Effector CD8-positive, alpha-beta T cell (primary cell): ENCODE measurements at regions not wholly inside any gene's neighbourhood (a gene's known extent, or its start where the extent isn't known, plus 50 kb on each side); places are given as distances from the start of the nearest gene placed in this dataset.
"Not testable (repeated sequence)": the region's sequence is repeated elsewhere in the genome, so short reads cannot be mapped to it uniquely, and the experiment has no call there.

Source experiments
- DNase-seq: peaks from one replicate; lab custom pipeline; 2025; lab: John Stamatoyannopoulos, UW

- no peak for DNase-seq
Measured at GRCh38 chr2:7145707-7146106, 228.5 kb downstream of the RNF144A start.

- DNase-seq: no peak
Measured at GRCh38 chr2:7146151-7146550, 228.9 kb downstream of the RNF144A start.

- DNase-seq: no peak
Measured at GRCh38 chr2:7154656-7155055, 237.4 kb downstream of the RNF144A start.

GRCh38 chr2:7161501-7161900, 244.3 kb downstream of the RNF144A start:
- no peak for DNase-seq

GRCh38 chr2:7165736-7166135, 248.5 kb downstream of the RNF144A start:
- no peak for DNase-seq

GRCh38 chr2:7167801-7168411, 250.7 kb downstream of the RNF144A start:
- no peak for DNase-seq

- no peak for DNase-seq
Measured at GRCh38 chr2:7169593-7169992, 252.4 kb downstream of the RNF144A start.

GRCh38 chr2:7178996-7179395, 261.8 kb downstream of the RNF144A start:
- DNase-seq: not testable (repeated sequence)

GRCh38 chr2:7180638-7181370, 263.6 kb downstream of the RNF144A start:
- DNase-seq: no peak

- no peak for DNase-seq
Measured at GRCh38 chr2:7182525-7182924, 265.3 kb downstream of the RNF144A start.

- DNase-seq: no peak
Measured at GRCh38 chr2:7189106-7189505, 271.9 kb downstream of the RNF144A start.

GRCh38 chr2:7190587-7191324, 273.5 kb downstream of the RNF144A start:
- no peak for DNase-seq

GRCh38 chr2:7191932-7192331, 274.7 kb downstream of the RNF144A start:
- DNase-seq: no peak

- DNase-seq: no peak
Measured at GRCh38 chr2:7193457-7193856, 276.2 kb downstream of the RNF144A start.

GRCh38 chr2:7194950-7195349, 277.7 kb downstream of the RNF144A start:
- no peak for DNase-seq

GRCh38 chr2:7196883-7197282, 279.7 kb downstream of the RNF144A start:
- DNase-seq: no peak

GRCh38 chr2:7201851-7202250, 284.6 kb downstream of the RNF144A start:
- DNase-seq: no peak

- DNase-seq: peak; percentile 29
Measured at GRCh38 chr2:7203056-7203467, 285.9 kb downstream of the RNF144A start.

- DNase-seq: no peak
Measured at GRCh38 chr2:7205151-7205830, 288.1 kb downstream of the RNF144A start.

GRCh38 chr2:7206111-7206810, 289.0 kb downstream of the RNF144A start:
- no peak for DNase-seq

GRCh38 chr2:7207631-7208030, 290.4 kb downstream of the RNF144A start:
- DNase-seq: no peak
